ENCODE measurements at regions not wholly inside any gene's neighbourhood (a gene's known extent, or its start where the extent isn't known, plus 50 kb on each side); places are given as distances from the start of the nearest gene placed in this dataset.
"Not testable (repeated sequence)": the region's sequence is repeated elsewhere in the genome, so short reads cannot be mapped to it uniquely, and the experiment has no call there.

GRCh38 chr12:91880528-91880927 is 265.1 kb downstream of the BTG1 start:
- peaks cover 3% of the 10 kb centered on the region for H3K4me1 ChIP-seq
- no peaks in the 10 kb centered on the region for H3K36me3 ChIP-seq
- intact Hi-C loops (cut with micrococcal nuclease): no loop called here
- TF ChIP-seq CTCF (IDR thresholded peaks at IDR 0.05; ENCODE audit: borderline replicate concordance): no peak
- no peak overlapping the region for H3K27ac ChIP-seq (replicated peaks)
- H3K9me3 ChIP-seq (replicated peaks): no peaks in the 10 kb centered on the region
- DNase-seq: no peak
- no peak overlapping the region for H3K4me3 ChIP-seq
- no peaks in the 10 kb centered on the region for H3K27me3 ChIP-seq (ENCODE audit: low read depth)

- TF ChIP-seq CTCF (IDR thresholded peaks at IDR 0.05; ENCODE audit: borderline replicate concordance): no peak
- H3K4me1 ChIP-seq: peaks cover 3% of the 10 kb centered on the region
- no peaks in the 10 kb centered on the region for H3K27me3 ChIP-seq (ENCODE audit: low read depth)
- intact Hi-C loops (cut with micrococcal nuclease): no loop called here
- DNase-seq: no peak
- no peak overlapping the region for H3K4me3 ChIP-seq
- no peaks in the 10 kb centered on the region for H3K36me3 ChIP-seq
- H3K27ac ChIP-seq (replicated peaks): no peak overlapping the region
- H3K9me3 ChIP-seq (replicated peaks): no peaks in the 10 kb centered on the region
Measured at GRCh38 chr12:91877456-91878235, 268.0 kb downstream of the BTG1 start.

GRCh38 chr12:91877022-91877421 is 268.6 kb downstream of the BTG1 start:
- no peak for TF ChIP-seq CTCF (IDR thresholded peaks at IDR 0.05; ENCODE audit: borderline replicate concordance)
- H3K4me1 ChIP-seq: peaks cover 3% of the 10 kb centered on the region
- H3K27ac ChIP-seq (replicated peaks): no peak overlapping the region
- no peaks in the 10 kb centered on the region for H3K27me3 ChIP-seq (ENCODE audit: low read depth)
- no peak for DNase-seq
- H3K36me3 ChIP-seq: no peaks in the 10 kb centered on the region
- intact Hi-C loops (cut with micrococcal nuclease): no loop called here
- H3K9me3 ChIP-seq (replicated peaks): no peaks in the 10 kb centered on the region
- no peak overlapping the region for H3K4me3 ChIP-seq

- H3K4me1 ChIP-seq; H3K4me3 ChIP-seq; intact Hi-C loops (cut with micrococcal nuclease); H3K36me3 ChIP-seq; H3K27me3 ChIP-seq (ENCODE audit: low read depth); H3K27ac ChIP-seq (replicated peaks); H3K9me3 ChIP-seq (replicated peaks); DNase-seq: not testable (repeated sequence)
Measured at GRCh38 chr12:91875671-91876070, 270.0 kb downstream of the BTG1 start.

- TF ChIP-seq CTCF (IDR thresholded peaks at IDR 0.05; ENCODE audit: borderline replicate concordance): no peak
- Histone ChIP-seq H3K4me3 (no peak overlapping the region), H3K36me3 (no peaks in the 10 kb centered on the region), H3K4me1 (peaks cover 3% of the 10 kb centered on the region), H3K9me3 (replicated peaks) (peaks cover 5% of the 10 kb centered on the region), H3K27me3 (ENCODE audit: low read depth) (no peaks in the 10 kb centered on the region), H3K27ac (replicated peaks) (no peak overlapping the region)
- DNase-seq: no peak
- intact Hi-C loops (cut with micrococcal nuclease): no loop called here
Measured at GRCh38 chr12:91874086-91874865, 271.4 kb downstream of the BTG1 start.

- H3K9me3 ChIP-seq (replicated peaks): peaks cover 5% of the 10 kb centered on the region
- H3K27ac ChIP-seq (replicated peaks): no peak overlapping the region
- no peak overlapping the region for H3K4me3 ChIP-seq
- no peaks in the 10 kb centered on the region for H3K27me3 ChIP-seq (ENCODE audit: low read depth)
- no peaks in the 10 kb centered on the region for H3K4me1 ChIP-seq
- no peak for DNase-seq
- intact Hi-C loops (cut with micrococcal nuclease): no loop called here
- H3K36me3 ChIP-seq: no peaks in the 10 kb centered on the region
- no peak for TF ChIP-seq CTCF (IDR thresholded peaks at IDR 0.05; ENCODE audit: borderline replicate concordance)
Measured at GRCh38 chr12:91871751-91872150, 273.9 kb downstream of the BTG1 start.

All from left ventricle myocardium inferior (tissue), 1 donor.